Endodermal cell (in vitro differentiated cells): ENCODE measurements at regions not wholly inside any gene's neighbourhood (a gene's known extent, or its start where the extent isn't known, plus 50 kb on each side); places are given as distances from the start of the nearest gene placed in this dataset.
"Not testable (repeated sequence)": the region's sequence is repeated elsewhere in the genome, so short reads cannot be mapped to it uniquely, and the experiment has no call there.

ENCODE experiments used
- DNase-seq: peaks from one replicate; pipeline ENCODE4 v3.0.0-alpha.2; 2017
- H3K27ac ChIP-seq: 2 replicates; pipeline ENCODE4 v1.5.1; 2013; ENCODE audit warnings: mild to moderate bottlenecking, low read depth, low read length, moderate library complexity
- H3K27me3 ChIP-seq: 2 replicates; pipeline ENCODE4 v1.6.1; 2013; ENCODE audit warnings: mild to moderate bottlenecking, low read length, moderate library complexity; ENCODE audit not compliant: insufficient read depth, control insufficient read depth, poor library complexity, severe bottlenecking
- H3K36me3 ChIP-seq: 2 replicates; pipeline ENCODE4 v1.7.0; 2013; ENCODE audit warnings: mild to moderate bottlenecking, low read length, moderate library complexity; ENCODE audit not compliant: control insufficient read depth, insufficient read depth
- H3K4me1 ChIP-seq: one replicate; pipeline ENCODE4 v1.7.0; 2013; ENCODE audit warnings: low read length; ENCODE audit not compliant: control insufficient read depth, insufficient read depth
- H3K4me3 ChIP-seq: 2 replicates; pipeline ENCODE4 v1.5.1; 2013; ENCODE audit warnings: mild to moderate bottlenecking, low read length, moderate library complexity
- H3K9ac ChIP-seq: 2 replicates; pipeline ENCODE4 v1.6.1; 2013; ENCODE audit warnings: mild to moderate bottlenecking, low read length, moderate library complexity; ENCODE audit not compliant: poor library complexity, severe bottlenecking; ENCODE audit errors: extremely low read depth
- H3K9me3 ChIP-seq: 2 replicates; pipeline ENCODE4 v1.6.1; 2013; ENCODE audit warnings: mild to moderate bottlenecking, low read length, moderate library complexity; ENCODE audit not compliant: control insufficient read depth
- H3K27ac Mint-ChIP-seq: 2 replicates; pipeline ENCODE4 v1.8.0; 2020; ENCODE audit warnings: mixed read lengths
- H3K27me3 Mint-ChIP-seq: 2 replicates; pipeline ENCODE4 v1.8.0; 2021; ENCODE audit warnings: mild to moderate bottlenecking, mixed read lengths; ENCODE audit not compliant: insufficient read depth
- H3K36me3 Mint-ChIP-seq: 2 replicates; pipeline ENCODE4 v1.8.0; 2020; ENCODE audit warnings: low read depth, mixed read lengths
- H3K4me1 Mint-ChIP-seq: 2 replicates; pipeline ENCODE4 v1.8.0; 2020; ENCODE audit warnings: mixed read lengths
- H3K4me3 Mint-ChIP-seq: 2 replicates; pipeline ENCODE4 v1.8.0; 2020; ENCODE audit warnings: mild to moderate bottlenecking, moderate library complexity, mixed read lengths
- H3K9me3 Mint-ChIP-seq: 2 replicates; pipeline ENCODE4 v1.8.0; 2020; ENCODE audit warnings: mild to moderate bottlenecking, mixed read lengths
- CTCF ChIP-seq: fragments of 200-600 bp; sonication (generic); conservative IDR thresholded peaks from 2 replicates; pipeline ENCODE4 v1.5.0; 2021; ENCODE audit warnings: antibody characterized with exemption, mild to moderate bottlenecking
- WGBS, 2 experiments: methylation state at CpG; one replicate each; pipeline versions ENCODE4 v1.1.5 to v1.1.7; 2013; ENCODE audit warnings: missing lambda C conversion rate in 2 of 2, mixed read lengths in 1 of 2; ENCODE audit not compliant: insufficient coverage in 1 of 2, insufficient read length in 1 of 2; 5-methylcytosine and 5-hydroxymethylcytosine counted together

DNA sequence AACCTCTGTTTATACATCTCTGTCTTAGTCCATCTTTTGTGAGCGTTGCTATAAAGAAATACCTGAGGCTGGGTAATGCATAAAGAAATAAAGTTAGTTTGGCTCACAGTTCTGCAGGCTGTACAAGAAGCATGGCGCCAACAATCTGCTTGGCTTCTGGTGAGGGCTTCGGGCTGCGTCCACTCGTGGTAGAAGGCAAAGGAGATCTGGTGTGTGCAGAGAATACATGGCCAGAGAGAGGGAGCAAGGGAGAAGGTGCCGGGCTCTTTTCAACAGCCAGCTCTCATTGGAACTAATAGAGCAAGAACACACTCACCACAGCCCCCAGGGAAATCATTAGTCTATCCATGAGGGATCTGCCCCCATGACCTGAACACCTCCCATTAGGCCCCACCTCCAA lies 100.3 kb upstream of the SRSF6 start:
- TF ChIP-seq CTCF, result no peak
- 90% methylated on average over 6 of the region's 6 CpGs; no CpG with 5 or more reads in 1 of the 2 experiments for WGBS, 2 experiments

DNA sequence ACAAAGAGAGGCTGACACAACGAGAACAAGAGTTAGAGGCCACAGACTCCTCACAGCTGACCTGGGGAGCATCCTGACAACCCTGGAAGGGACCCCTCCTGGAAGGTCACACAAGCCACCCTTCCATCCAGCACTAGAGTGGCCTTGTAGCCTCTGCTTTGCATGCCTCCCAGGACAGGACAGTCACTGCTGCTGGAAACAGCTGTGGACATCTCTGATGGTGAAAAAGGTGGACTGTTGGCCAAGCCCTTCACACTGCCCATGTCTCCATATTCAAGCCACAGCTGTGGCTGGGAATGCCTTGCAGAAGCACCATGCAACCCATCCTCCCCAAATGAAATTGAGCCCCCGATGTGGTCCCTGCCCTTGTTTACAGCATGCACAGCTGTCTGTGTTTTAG lies 102.1 kb upstream of the SRSF6 start:
- Histone ChIP-seq H3K9me3 (peaks cover 7% of the 10 kb centered on the region), H3K4me3 (no peak overlapping the region), H3K9ac (no peak overlapping the region), H3K27ac (no peak overlapping the region), H3K36me3 (no peaks in the 10 kb centered on the region), H3K4me1 (no peaks in the 10 kb centered on the region), H3K27me3 (no peaks in the 10 kb centered on the region)
- 86 to 92% methylated on average over 2 of the region's 2 CpGs for WGBS, 2 experiments
- no peak for DNase-seq
- Mint-ChIP-seq H3K9me3 (peaks cover 7% of the 10 kb centered on the region), H3K27ac (no peak overlapping the region), H3K36me3 (no peaks in the 10 kb centered on the region), H3K4me3 (no peak overlapping the region), H3K4me1 (no peaks in the 10 kb centered on the region), H3K27me3 (peaks cover 41% of the 10 kb centered on the region)
- no peak for TF ChIP-seq CTCF

More for the DNA sequence above, 100.3 kb upstream of the SRSF6 start:
- peaks cover 2% of the 10 kb centered on the region for H3K9me3 Mint-ChIP-seq
- no peaks in the 10 kb centered on the region for H3K36me3 Mint-ChIP-seq
- Histone ChIP-seq H3K36me3 (no peaks in the 10 kb centered on the region), H3K27ac (no peak overlapping the region), H3K27me3 (no peaks in the 10 kb centered on the region), H3K4me3 (no peak overlapping the region), H3K9me3 (peaks cover 1% of the 10 kb centered on the region), H3K9ac (no peak overlapping the region), H3K4me1 (no peaks in the 10 kb centered on the region)
- DNase-seq, result no peak
- H3K4me1 Mint-ChIP-seq, result no peaks in the 10 kb centered on the region
- H3K4me3 Mint-ChIP-seq, result no peak overlapping the region
- peaks cover 37% of the 10 kb centered on the region for H3K27me3 Mint-ChIP-seq
- no peak overlapping the region for H3K27ac Mint-ChIP-seq

DNA sequence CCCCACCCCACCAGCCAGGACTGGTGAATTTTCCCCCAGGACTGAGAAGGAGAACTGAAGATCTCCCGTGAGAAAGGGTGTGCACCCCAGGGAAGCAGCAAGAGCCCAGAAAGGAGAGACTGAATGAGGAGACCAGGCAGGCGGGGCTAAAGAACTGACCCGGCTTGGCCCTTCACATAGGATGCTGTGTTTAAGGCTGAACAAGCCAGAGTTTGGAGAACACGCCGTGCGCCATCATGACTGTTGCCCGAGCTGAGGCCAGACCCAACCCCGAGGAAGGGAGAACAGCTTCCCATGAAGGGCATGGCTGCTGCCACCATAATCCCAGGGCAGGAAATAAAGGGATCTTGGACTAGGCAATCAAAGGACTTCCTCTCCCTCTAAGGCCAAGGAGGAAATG lies 104.7 kb upstream of the SRSF6 start:
- 93 to 94% methylated on average over 7 to 8 of the region's 8 CpGs for WGBS, 2 experiments
- no peak for DNase-seq
- Mint-ChIP-seq H3K4me3 (no peak overlapping the region), H3K36me3 (no peaks in the 10 kb centered on the region), H3K27ac (no peak overlapping the region), H3K4me1 (peaks cover 6% of the 10 kb centered on the region), H3K27me3 (peaks cover 60% of the 10 kb centered on the region), H3K9me3 (peaks cover 7% of the 10 kb centered on the region)
- H3K27ac ChIP-seq, result no peak overlapping the region
- no peak for TF ChIP-seq CTCF
- no peaks in the 10 kb centered on the region for H3K4me1 ChIP-seq
- no peak overlapping the region for H3K9ac ChIP-seq
- H3K27me3 ChIP-seq, result peaks cover 12% of the 10 kb centered on the region
- H3K9me3 ChIP-seq, result peaks cover 7% of the 10 kb centered on the region
- H3K36me3 ChIP-seq, result no peaks in the 10 kb centered on the region
- H3K4me3 ChIP-seq, result no peak overlapping the region

- DNase-seq, H3K36me3 ChIP-seq, H3K36me3 Mint-ChIP-seq, H3K27ac ChIP-seq, H3K27ac Mint-ChIP-seq, H3K4me3 ChIP-seq, H3K9ac ChIP-seq, H3K9me3 Mint-ChIP-seq, H3K4me3 Mint-ChIP-seq, H3K4me1 Mint-ChIP-seq, H3K4me1 ChIP-seq: not testable (repeated sequence)
- H3K27me3 Mint-ChIP-seq, result peaks cover 70% of the 10 kb centered on the region
- H3K27me3 ChIP-seq, result peaks cover 14% of the 10 kb centered on the region
- peaks cover 15% of the 10 kb centered on the region for H3K9me3 ChIP-seq
- WGBS, 2 experiments, result 96 to 100% methylated on average over 2 of the region's 3 CpGs
Observed at GRCh38 chr20:43350694-43351093, 107.0 kb upstream of the SRSF6 start.
